MM.1S (cell line): ENCODE measurements at regions not wholly inside any gene's neighbourhood (a gene's known extent, or its start where the extent isn't known, plus 50 kb on each side); places are given as distances from the start of the nearest gene placed in this dataset.

Source experiments
- DNase-seq: peaks from one replicate; pipeline ENCODE4 v3.0.0-alpha.2; 2015
- H2AFZ ChIP-seq: fragments of 300-600 bp; sonication (generic); 2 replicates; pipeline ENCODE4 v1.6.0; 2016; ENCODE audit warnings: antibody characterized with exemption, low read length
- H3F3A ChIP-seq: fragments of 300-600 bp; sonication (generic); 2 replicates; pipeline ENCODE4 v1.6.1; 2016; ENCODE audit warnings: mild to moderate bottlenecking, antibody characterized with exemption, low read length, moderate library complexity, mixed read lengths; ENCODE audit not compliant: insufficient read depth
- H3K27ac ChIP-seq: fragments of 300-600 bp; sonication (generic); 2 replicates; pipeline ENCODE4 v1.5.1; 2016; ENCODE audit warnings: mild to moderate bottlenecking, low read length
- H3K27me3 ChIP-seq: fragments of 300-600 bp; sonication (generic); replicated peaks from 2 replicates; pipeline ENCODE4 v1.6.0; 2016; ENCODE audit warnings: low read length; ENCODE audit not compliant: insufficient read depth
- H3K36me3 ChIP-seq: fragments of 300-600 bp; sonication (generic); replicated peaks from 2 replicates; pipeline ENCODE4 v1.6.1; 2016; ENCODE audit warnings: mild to moderate bottlenecking, low read length, mixed read lengths; ENCODE audit not compliant: insufficient read depth
- H3K4me1 ChIP-seq: fragments of 300-600 bp; sonication (generic); 2 replicates; pipeline ENCODE4 v1.6.1; 2016; ENCODE audit warnings: low read length, mixed read lengths
- H3K4me2 ChIP-seq: fragments of 300-600 bp; sonication (generic); 2 replicates; pipeline ENCODE4 v1.6.0; 2016; ENCODE audit warnings: low read depth, low read length
- H3K4me3 ChIP-seq: fragments of 300-600 bp; sonication (generic); 2 replicates; pipeline ENCODE4 v1.5.1; 2016; ENCODE audit warnings: low read length, mixed read lengths
- H3K79me2 ChIP-seq: fragments of 300-600 bp; sonication (generic); 2 replicates; pipeline ENCODE4 v1.6.1; 2016; ENCODE audit warnings: mixed run types, low read length, mixed read lengths
- H3K9ac ChIP-seq: fragments of 300-600 bp; sonication (generic); 2 replicates; pipeline ENCODE4 v1.6.1; 2016; ENCODE audit warnings: low read length, mixed read lengths
- H3K9me2 ChIP-seq: fragments of 300-600 bp; sonication (generic); replicated peaks from 2 replicates; pipeline ENCODE4 v1.6.1; 2016; ENCODE audit warnings: mild to moderate bottlenecking, low read length, mixed read lengths; ENCODE audit not compliant: insufficient read depth
- H3K9me3 ChIP-seq: fragments of 300-600 bp; sonication (generic); replicated peaks from 2 replicates; pipeline ENCODE4 v1.6.1; 2016; ENCODE audit warnings: mild to moderate bottlenecking, low read length, mixed read lengths; ENCODE audit not compliant: insufficient read depth
- H4K20me1 ChIP-seq: fragments of 300-600 bp; sonication (generic); 2 replicates; pipeline ENCODE4 v1.6.1; 2016; ENCODE audit warnings: mild to moderate bottlenecking, low read length, moderate library complexity, mixed read lengths; ENCODE audit not compliant: insufficient read depth
- CTCF ChIP-seq: fragments of 300-600 bp; sonication (generic); IDR thresholded peaks from 2 replicates; pipeline ENCODE4 v1.5.1; 2016; ENCODE audit warnings: antibody characterized with exemption, low read length, mixed read lengths
- EZH2 ChIP-seq: fragments of 300-600 bp; sonication (generic); optimal IDR thresholded peaks from 2 replicates; pipeline ENCODE3; 2017; ENCODE audit warnings: low read depth, mild to moderate bottlenecking, antibody characterized with exemption, low read length, mixed read lengths
- EZH2phosphoT487 ChIP-seq: fragments of 300-600 bp; sonication (generic); IDR thresholded peaks from 2 replicates; pipeline ENCODE4 v1.6.1; 2018; ENCODE audit warnings: antibody characterized with exemption, low read length

DNA sequence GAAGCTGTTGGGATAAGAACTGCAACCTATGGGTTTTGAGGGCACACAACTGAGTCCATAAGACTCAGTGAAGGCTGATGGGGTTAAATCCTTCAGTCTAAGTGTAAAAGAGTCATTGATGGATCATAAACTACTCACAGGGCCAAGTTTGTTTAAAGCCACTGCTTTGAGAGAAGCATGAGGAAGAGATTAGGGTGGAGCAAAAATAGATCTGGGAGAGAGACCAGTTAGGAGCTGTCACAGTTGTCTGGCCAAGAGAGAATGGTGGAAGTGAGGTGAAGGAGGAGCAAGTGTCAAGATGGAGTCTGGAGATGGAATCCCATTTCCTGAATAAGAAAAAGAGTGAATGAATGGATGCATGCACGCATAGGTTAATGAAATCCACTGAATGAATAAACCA lies 379.1 kb upstream of the CDH11 start:
- no peaks in the 10 kb centered on the region for H3K4me1 ChIP-seq
- no peak overlapping the region for H3K9ac ChIP-seq
- H3K9me2 ChIP-seq: no peaks in the 10 kb centered on the region
- H3K27ac ChIP-seq: no peak overlapping the region
- TF ChIP-seq EZH2phosphoT487: no peak
- no peak overlapping the region for H2AFZ ChIP-seq
- H3K27me3 ChIP-seq: no peaks in the 10 kb centered on the region
- H3K9me3 ChIP-seq: no peaks in the 10 kb centered on the region
- H3F3A ChIP-seq: no peaks in the 10 kb centered on the region
- no peaks in the 10 kb centered on the region for H3K36me3 ChIP-seq
- H4K20me1 ChIP-seq: no peaks in the 10 kb centered on the region
- H3K4me2 ChIP-seq: no peak overlapping the region
- no peaks in the 10 kb centered on the region for H3K79me2 ChIP-seq
- no peak for DNase-seq
- no peak overlapping the region for H3K4me3 ChIP-seq

DNA sequence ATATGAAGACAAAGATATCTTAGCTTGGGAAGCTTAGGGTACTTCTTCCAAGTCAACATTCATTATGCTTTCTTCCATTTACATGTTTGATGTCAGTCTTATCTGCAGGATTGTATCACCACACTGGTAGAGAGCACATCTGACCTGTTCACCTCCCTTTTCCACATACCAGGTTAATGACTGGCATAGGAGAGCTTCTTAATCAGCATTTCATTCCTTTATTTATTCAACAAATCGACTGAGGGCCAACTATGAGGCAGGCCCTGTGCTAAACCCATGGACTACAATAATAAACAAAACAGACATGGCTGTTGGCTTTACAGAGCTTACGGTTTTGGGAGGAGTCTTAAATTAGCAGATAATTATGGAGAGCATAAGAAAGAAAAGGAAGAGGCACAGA lies 378.1 kb upstream of the CDH11 start:
- no peak for TF ChIP-seq EZH2
- TF ChIP-seq EZH2phosphoT487: no peak
- TF ChIP-seq CTCF: no peak
- no peaks in the 10 kb centered on the region for H3K4me1 ChIP-seq
- H3K4me3 ChIP-seq: no peak overlapping the region
- H3F3A ChIP-seq: no peaks in the 10 kb centered on the region
- H3K4me2 ChIP-seq: no peak overlapping the region
- no peak overlapping the region for H2AFZ ChIP-seq
- H3K9me3 ChIP-seq: no peaks in the 10 kb centered on the region
- H3K79me2 ChIP-seq: no peaks in the 10 kb centered on the region
- no peaks in the 10 kb centered on the region for H3K36me3 ChIP-seq
- H3K27ac ChIP-seq: no peak overlapping the region
- H3K9me2 ChIP-seq: no peaks in the 10 kb centered on the region
- DNase-seq: no peak
- H3K27me3 ChIP-seq: no peaks in the 10 kb centered on the region
- H3K9ac ChIP-seq: no peak overlapping the region
- H4K20me1 ChIP-seq: no peaks in the 10 kb centered on the region

DNA sequence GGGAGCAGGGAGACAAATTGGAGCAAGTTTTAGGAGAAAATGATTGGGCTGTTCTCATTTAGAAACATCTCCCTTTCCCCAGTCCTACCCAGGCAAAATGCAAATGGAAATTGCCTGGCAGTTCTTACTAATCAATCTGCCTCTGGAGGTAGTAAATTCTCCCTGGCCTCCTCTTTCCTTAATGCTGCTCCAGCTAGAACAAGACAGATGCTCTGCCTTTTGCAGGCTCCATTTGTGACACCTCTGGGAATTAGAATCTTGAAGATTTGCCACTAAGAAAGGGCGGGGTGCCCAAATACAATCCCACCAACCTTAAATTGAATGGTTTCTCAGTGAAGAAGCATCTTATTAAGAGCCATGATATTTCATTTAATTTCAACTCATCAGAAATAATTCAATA lies 377.7 kb upstream of the CDH11 start:
- H3K27me3 ChIP-seq: no peaks in the 10 kb centered on the region
- no peaks in the 10 kb centered on the region for H3K9me3 ChIP-seq
- no peak overlapping the region for H3K4me2 ChIP-seq
- H3K9ac ChIP-seq: no peak overlapping the region
- no peak for DNase-seq
- H3F3A ChIP-seq: no peaks in the 10 kb centered on the region
- H2AFZ ChIP-seq: no peak overlapping the region
- no peaks in the 10 kb centered on the region for H4K20me1 ChIP-seq
- H3K9me2 ChIP-seq: no peaks in the 10 kb centered on the region
- TF ChIP-seq CTCF (no peak), EZH2 (no peak), EZH2phosphoT487 (no peak)
- H3K79me2 ChIP-seq: no peaks in the 10 kb centered on the region
- no peaks in the 10 kb centered on the region for H3K36me3 ChIP-seq
- no peaks in the 10 kb centered on the region for H3K4me1 ChIP-seq
- H3K4me3 ChIP-seq: no peak overlapping the region
- H3K27ac ChIP-seq: no peak overlapping the region

DNA sequence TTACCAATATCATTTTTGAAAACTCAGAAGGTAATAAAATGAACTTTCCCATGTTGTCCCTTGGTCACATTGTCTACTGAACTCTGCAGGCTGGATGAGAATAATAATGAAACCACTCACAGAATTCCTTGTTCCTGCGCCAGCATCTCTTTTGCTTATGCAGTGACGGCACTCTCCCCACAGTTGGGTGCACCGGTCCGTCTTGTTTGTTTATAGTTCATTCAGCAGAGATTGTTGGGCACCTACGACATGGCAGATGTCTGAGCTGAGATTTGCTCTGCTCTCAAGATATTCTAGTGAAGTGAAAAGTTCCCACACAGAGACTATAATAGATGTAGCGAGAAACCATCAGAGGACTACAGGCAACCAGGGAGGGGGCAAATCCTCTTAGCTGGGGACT lies 375.7 kb upstream of the CDH11 start:
- no peak overlapping the region for H3K4me2 ChIP-seq
- no peak overlapping the region for H3K4me3 ChIP-seq
- H4K20me1 ChIP-seq: no peaks in the 10 kb centered on the region
- H2AFZ ChIP-seq: no peak overlapping the region
- DNase-seq: no peak
- H3K4me1 ChIP-seq: no peaks in the 10 kb centered on the region
- TF ChIP-seq EZH2phosphoT487 (no peak), CTCF (no peak), EZH2 (no peak)
- no peaks in the 10 kb centered on the region for H3K9me3 ChIP-seq
- H3K27ac ChIP-seq: no peak overlapping the region
- H3K27me3 ChIP-seq: no peaks in the 10 kb centered on the region
- H3K9ac ChIP-seq: no peak overlapping the region
- no peaks in the 10 kb centered on the region for H3F3A ChIP-seq
- no peaks in the 10 kb centered on the region for H3K79me2 ChIP-seq
- H3K36me3 ChIP-seq: no peaks in the 10 kb centered on the region
- H3K9me2 ChIP-seq: no peaks in the 10 kb centered on the region
